ENCODE measurements at regions not wholly inside any gene's neighbourhood (a gene's known extent, or its start where the extent isn't known, plus 50 kb on each side); places are given as distances from the start of the nearest gene placed in this dataset.

- TF ChIP-seq CTCF (IDR thresholded peaks at IDR 0.05; ENCODE audit: insufficient read depth, low read depth, low read length, missing control alignments): no peak
- DNase-seq (ENCODE audit: low read depth): no peak
Observed at GRCh38 chr22:49547751-49548239, 279.9 kb downstream of the BRD1 start.

GRCh38 chr22:49546811-49547585 is 280.7 kb downstream of the BRD1 start:
- TF ChIP-seq CTCF (IDR thresholded peaks at IDR 0.05; ENCODE audit: insufficient read depth, low read depth, low read length, missing control alignments): no peak
- no peak overlapping the region for H3K4me3 ChIP-seq (ENCODE audit: low read length)
- DNase-seq (ENCODE audit: low read depth): no peak

More at GRCh38 chr22:49547751-49548239, 279.9 kb downstream of the BRD1 start:
- no peak overlapping the region for H3K4me3 ChIP-seq (ENCODE audit: low read length)

GRCh38 chr22:49545606-49546005 is 282.1 kb downstream of the BRD1 start:
- no peak for TF ChIP-seq CTCF (IDR thresholded peaks at IDR 0.05; ENCODE audit: insufficient read depth, low read depth, low read length, missing control alignments)
- H3K4me3 ChIP-seq (ENCODE audit: low read length): no peak overlapping the region
- no peak for DNase-seq (ENCODE audit: low read depth)

GRCh38 chr22:49544286-49544685 is 283.4 kb downstream of the BRD1 start:
- TF ChIP-seq CTCF (IDR thresholded peaks at IDR 0.05; ENCODE audit: insufficient read depth, low read depth, low read length, missing control alignments): no peak
- DNase-seq (ENCODE audit: low read depth): no peak
- no peak overlapping the region for H3K4me3 ChIP-seq (ENCODE audit: low read length)

- TF ChIP-seq CTCF (IDR thresholded peaks at IDR 0.05; ENCODE audit: insufficient read depth, low read depth, low read length, missing control alignments): no peak
- H3K4me3 ChIP-seq (ENCODE audit: low read length): no peak overlapping the region
- DNase-seq (ENCODE audit: low read depth): no peak
Observed at GRCh38 chr22:49543876-49544275, 283.8 kb downstream of the BRD1 start.

GRCh38 chr22:49541693-49542230 is 285.9 kb downstream of the BRD1 start:
- no peak overlapping the region for H3K4me3 ChIP-seq (ENCODE audit: low read length)
- no peak for TF ChIP-seq CTCF (IDR thresholded peaks at IDR 0.05; ENCODE audit: insufficient read depth, low read depth, low read length, missing control alignments)
- DNase-seq (ENCODE audit: low read depth): no peak

Measured in epithelial cell of esophagus (primary cell).